HG03139 (cell line): ENCODE measurements at regions not wholly inside any gene's neighbourhood (a gene's known extent, or its start where the extent isn't known, plus 50 kb on each side); places are given as distances from the start of the nearest gene placed in this dataset.
"Not testable (repeated sequence)": the region's sequence is repeated elsewhere in the genome, so short reads cannot be mapped to it uniquely, and the experiment has no call there.

Source experiments
- ATAC-seq: cut with Tn5 transposase; IDR thresholded peaks from one replicate; pipeline ENCODE4 v1.9.1; 2021; ENCODE audit not compliant: unreplicated experiment

DNA sequence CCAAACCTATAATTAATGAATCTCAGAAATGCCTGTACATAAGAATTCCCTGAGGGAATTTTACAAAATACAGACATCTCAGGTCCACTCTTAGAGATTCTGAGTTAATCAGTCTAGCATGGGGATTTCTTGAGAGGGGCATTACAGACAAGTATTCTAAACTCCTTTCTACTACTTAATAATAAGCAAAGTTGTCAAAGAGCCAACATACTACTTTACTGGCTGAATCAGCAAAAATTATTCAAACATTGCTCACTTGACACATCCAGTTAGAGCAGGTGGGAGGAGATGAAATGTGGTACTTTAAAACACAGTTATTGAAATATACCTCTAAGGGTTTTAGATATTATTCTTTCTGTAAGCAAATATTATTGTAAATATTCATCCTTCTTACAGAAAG lies 1164.7 kb downstream of the CDY2B start:
- no peak for ATAC-seq

DNA sequence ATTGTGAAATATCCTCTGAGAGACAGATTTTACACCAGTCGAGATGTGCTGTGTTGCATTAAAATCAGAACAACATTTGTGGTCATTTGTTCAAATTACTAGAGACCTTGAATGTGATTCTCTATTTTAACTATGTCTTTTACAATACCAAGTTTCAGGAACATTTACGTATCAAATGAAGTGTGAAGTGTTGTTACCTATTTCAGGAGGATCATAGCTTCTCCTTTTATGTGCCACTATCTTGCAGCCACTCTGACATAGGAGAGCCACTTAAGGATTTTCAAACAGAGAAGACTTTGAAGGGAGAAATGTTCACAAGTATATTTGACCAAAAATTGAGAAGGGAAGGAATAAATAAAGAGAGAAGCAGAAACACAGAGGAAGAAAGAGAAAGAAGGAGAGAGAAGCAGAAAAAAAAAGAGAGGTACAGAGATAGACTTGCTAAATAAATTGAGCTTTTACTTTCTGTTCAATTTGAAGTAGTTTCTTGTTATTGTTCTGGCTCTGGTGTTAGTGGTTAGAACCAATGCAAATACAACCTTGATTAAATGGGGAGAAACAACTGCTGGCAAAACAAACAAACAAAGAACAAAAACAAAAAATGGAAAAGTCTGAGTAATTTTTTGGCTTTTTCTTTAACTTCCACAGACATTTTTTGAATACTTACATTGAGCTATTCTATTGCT lies 1206.8 kb downstream of the CDY2B start:
- no peak for ATAC-seq

GRCh38 chrY:16668402-16668801 lies 1211.6 kb downstream of the CDY2B start:
- ATAC-seq = no peak

DNA sequence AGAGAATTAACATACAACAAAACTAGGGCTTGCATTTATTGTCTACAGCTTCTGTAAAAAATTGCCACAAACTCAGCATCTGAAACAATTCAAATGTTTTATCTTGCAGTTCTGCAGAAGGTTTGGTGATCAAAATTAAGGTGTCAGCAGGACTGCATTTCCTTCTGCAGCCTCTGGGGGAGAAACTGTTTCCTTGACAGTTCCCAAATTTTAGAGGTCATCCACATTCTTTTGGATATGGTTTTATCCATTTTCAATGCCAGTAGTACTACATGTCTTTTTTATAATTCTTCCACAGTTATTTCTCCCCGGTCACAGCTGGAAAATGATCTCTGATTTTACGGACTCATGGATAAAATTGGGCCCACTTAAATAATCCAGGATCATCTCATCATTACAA lies 1217.3 kb downstream of the CDY2B start:
- ATAC-seq = no peak

GRCh38 chrY:16659340-16659739 lies 1220.7 kb downstream of the CDY2B start:
- no peak for ATAC-seq

DNA sequence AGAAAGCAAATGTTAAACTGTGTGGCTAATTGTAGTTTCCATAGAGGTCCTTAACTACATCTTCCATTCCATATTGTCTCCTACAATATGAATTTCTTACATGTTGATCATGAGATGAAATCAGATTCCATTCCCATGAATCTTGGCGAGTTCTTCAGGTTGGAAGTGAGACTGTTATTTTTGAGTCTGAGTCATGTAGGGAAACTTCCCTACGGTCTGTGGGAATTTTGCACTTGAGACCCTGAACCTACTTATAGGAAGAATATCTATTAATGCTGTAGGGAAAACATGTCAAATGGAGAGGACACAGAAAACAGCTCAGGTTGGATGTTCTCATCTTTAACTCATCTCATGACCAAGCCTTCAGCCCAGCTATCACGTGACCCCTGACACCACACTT lies 1226.0 kb downstream of the CDY2B start:
- ATAC-seq = no peak

DNA sequence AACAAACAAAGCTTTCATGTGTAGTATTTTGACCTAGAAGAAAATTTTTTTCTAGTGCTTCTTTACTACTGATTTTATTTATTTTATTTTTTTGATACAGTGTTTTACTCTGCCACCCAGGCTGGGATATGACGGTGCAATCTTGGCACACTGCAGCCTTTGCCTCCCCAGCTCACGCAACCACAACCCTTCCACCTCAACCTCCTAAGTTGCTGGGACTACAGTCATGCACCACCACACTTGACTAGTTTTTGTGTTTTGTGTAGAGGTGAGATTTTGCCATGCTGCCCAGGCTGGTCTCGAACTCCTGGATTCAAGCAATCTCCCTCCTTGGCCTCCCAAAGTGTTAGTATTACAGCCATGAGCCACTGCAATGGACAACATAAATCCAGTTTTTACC lies 1234.0 kb downstream of the CDY2B start:
- ATAC-seq = no peak

DNA sequence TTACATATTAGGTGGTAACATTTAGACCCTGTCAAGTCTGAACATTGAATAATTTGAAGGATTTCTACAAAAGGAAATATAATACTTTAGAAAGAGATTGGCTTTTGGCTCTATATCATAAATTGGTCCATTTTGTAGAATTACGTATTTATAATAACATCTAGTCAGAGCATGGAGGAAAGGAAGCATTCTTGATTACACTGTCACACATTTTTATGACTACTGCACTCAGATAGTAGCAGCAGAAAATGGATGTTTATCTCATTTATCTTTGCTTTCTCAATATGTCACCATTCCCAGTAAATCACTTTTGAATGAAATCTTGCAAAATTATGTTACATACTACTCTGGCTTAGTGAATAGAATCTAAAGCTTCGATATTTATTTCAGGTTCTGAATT lies 1234.6 kb downstream of the CDY2B start:
- no peak for ATAC-seq

GRCh38 chrY:16644270-16644800 lies 1235.7 kb downstream of the CDY2B start:
- ATAC-seq = peak; percentile 59

- no peak for ATAC-seq
Measured at GRCh38 chrY:16639777-16640176, 1240.2 kb downstream of the CDY2B start.

DNA sequence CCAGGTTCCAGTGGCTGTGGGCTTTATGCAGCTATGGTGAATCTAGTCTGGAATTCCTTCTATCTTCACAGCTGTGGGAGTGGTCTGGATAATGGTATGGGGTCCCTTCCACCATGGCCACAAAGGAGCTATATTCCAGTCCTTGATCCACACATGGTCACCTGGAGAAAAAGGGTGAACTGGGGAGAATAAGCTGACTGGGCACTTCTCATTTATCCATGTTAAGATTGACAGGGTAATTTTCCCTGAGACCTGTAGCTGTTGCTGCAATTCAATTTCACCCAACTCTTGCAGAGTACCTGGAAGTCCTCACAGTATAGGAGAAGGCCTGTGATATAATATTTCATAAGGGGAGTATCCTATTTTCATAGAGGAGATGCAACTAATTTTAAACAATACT lies 1241.3 kb downstream of the CDY2B start:
- not testable (repeated sequence) for ATAC-seq

DNA sequence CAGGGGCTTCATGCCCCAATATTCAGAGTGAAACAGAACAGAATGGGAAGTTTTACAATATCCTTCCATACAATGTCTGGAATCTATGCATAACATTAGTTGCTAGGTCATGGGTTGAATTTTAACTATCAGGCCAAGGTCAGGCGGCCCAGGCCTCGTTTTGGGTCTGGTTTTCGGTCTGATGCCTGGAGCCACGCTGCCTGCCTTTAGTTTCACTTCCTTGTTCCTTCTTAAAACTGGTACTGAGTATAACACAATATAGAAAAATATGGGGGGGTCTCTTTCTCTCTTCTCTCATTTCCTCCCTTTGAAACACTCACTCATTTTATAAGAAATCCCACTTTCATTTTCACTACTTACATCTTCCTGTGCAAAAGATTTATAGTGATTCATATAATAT lies 1243.8 kb downstream of the CDY2B start:
- peak; percentile 100 for ATAC-seq

GRCh38 chrY:16629146-16629545 lies 1250.9 kb downstream of the CDY2B start:
- no peak for ATAC-seq

GRCh38 chrY:16627122-16627521 lies 1252.9 kb downstream of the CDY2B start:
- no peak for ATAC-seq

DNA sequence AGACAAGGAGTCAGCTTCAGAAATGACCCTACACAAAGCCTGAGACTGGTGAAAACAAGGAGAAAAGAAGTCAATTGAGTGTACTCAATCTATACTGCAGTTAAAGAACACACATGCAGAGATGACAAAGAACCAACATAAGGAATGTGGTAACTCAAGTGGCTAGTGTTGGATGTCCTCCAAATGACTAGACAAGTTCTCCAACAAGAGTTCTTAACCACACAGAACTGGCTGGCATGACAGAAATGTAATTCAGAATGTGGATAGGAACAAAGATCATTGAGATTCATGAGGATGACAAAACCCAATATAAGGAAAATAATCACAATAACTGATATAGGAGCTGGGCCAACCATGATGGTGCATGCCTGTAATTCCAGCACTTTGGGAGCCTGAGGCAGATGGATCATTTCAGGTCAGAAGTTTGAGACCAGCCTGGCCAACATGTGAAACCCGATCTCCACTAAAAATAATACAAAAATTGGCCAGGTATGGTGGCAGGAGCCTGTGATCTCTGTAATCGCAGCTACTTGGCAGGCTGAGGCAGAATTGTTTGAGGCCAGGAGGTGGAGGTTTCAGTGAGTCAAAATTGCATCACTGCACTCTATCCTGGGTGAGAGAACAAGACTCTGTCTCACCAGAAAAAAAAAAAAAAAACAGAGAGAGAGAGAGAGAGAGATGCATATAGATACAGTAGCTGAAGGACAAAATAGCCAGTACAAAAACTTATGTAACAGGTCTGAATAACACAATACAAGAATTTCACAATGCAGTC lies 1263.6 kb downstream of the CDY2B start:
- no peak for ATAC-seq

DNA sequence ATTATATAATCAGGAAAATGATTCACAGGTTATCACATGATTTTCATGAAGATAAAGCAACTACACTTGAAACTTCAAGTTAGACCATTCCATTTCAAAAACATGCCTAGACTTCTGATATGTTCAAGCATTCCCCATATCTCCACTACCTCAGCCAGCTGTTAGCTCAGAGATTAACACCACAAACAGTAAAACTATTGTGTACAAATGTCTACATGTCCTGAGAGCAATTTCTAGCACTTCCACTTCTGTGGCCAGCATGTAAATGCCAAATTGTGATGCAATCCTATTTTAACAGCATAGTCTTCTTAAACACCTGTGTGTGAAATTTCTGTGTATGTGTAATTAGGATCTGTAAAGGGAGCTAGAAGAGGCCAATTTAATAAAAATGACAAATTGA lies 1271.3 kb downstream of the CDY2B start:
- no peak for ATAC-seq

GRCh38 chrY:16602146-16602545 lies 1277.9 kb downstream of the CDY2B start:
- no peak for ATAC-seq

DNA sequence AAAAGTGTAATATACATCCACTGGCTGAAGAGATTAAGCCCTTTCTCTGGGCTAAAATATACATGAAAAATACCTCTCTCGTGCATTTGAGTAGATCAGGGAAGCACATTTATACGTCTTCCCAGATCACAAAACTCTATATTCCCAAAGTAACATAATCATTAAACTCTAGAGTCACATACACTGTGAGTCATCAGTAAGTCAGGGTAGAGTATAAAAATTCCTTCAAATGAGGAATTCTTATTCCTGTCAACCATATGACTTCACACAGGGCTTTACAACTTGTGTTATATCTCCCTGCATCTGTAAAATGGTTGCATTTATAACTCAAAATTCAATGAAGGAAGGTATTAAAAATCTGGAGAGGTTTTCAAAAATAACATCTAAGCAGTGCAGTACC lies 1278.4 kb downstream of the CDY2B start:
- no peak for ATAC-seq

- no peak for ATAC-seq
Measured at GRCh38 chrY:16572061-16572460, 1308.0 kb downstream of the CDY2B start.

DNA sequence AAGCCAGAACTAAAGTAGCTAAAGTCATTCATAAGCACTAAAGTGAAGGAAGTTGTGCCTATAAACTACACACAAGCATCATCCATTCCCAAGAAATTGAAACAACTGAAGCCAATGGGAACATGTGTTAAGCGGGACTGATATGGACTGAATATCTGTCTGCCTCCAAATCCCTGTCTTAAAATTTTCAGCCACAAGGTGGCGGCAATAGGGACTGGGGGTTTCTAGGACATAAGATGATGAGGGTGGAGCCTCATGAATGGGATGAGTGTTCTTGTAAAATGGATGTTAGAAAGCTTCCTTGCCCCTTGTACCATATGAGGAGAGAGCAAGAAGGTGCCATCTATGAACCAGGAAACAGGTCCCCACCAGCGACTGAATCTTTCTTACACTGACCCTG lies 1317.5 kb downstream of the CDY2B start:
- ATAC-seq = no peak

- ATAC-seq = no peak
Measured at GRCh38 chrY:16522021-16522420, 1358.0 kb downstream of the CDY2B start.

GRCh38 chrY:16502733-16503214 lies 1377.2 kb downstream of the CDY2B start:
- no peak for ATAC-seq
